Peyer's patch (tissue), 4 donors: ENCODE measurements at regions not wholly inside any gene's neighbourhood (a gene's known extent, or its start where the extent isn't known, plus 50 kb on each side); places are given as distances from the start of the nearest gene placed in this dataset.

Experiments
- POLR2A ChIP-seq, 2 donors: fragments of 450-650 bp; IDR thresholded peaks; one replicate each; pipeline ENCODE4 v1.5.1; 2017; ENCODE audit warnings: antibody characterized with exemption in 2 of 2, mild to moderate bottlenecking in 2 of 2, moderate library complexity in 2 of 2
- TF ChIP-seq, protein P1 (sequence below), 6 experiments: fragments of 450-650 bp in 4 of 6; fragments of 200-600 bp in 2 of 6; sonication (generic) in 1 of 6; IDR thresholded peaks; one replicate each; pipeline ENCODE4 v1.5.1; 2017 to 2019; ENCODE audit warnings: antibody characterized with exemption in 6 of 6, mild to moderate bottlenecking in 3 of 6, moderate library complexity in 1 of 6

DNA sequence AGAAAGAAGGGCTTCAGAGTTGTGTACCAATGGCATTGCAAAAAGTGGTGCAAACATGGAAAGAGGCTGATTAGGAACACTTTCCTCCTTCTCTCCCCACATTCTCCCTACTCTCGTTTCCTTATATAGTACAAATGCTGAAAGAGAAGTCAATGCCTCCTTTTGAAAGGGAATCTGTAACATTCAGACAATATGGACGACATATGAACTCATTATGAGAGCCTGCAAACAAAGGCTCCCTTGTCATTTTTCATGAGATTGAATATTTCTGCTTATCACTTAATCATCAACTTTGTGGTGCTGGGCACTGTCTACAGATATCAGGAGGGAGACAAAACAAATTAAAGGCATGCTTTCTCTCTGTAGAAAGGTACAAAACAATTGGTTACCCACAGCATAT, 437.1 kb upstream of the PHF14 start:
- TF ChIP-seq, protein P1, sequence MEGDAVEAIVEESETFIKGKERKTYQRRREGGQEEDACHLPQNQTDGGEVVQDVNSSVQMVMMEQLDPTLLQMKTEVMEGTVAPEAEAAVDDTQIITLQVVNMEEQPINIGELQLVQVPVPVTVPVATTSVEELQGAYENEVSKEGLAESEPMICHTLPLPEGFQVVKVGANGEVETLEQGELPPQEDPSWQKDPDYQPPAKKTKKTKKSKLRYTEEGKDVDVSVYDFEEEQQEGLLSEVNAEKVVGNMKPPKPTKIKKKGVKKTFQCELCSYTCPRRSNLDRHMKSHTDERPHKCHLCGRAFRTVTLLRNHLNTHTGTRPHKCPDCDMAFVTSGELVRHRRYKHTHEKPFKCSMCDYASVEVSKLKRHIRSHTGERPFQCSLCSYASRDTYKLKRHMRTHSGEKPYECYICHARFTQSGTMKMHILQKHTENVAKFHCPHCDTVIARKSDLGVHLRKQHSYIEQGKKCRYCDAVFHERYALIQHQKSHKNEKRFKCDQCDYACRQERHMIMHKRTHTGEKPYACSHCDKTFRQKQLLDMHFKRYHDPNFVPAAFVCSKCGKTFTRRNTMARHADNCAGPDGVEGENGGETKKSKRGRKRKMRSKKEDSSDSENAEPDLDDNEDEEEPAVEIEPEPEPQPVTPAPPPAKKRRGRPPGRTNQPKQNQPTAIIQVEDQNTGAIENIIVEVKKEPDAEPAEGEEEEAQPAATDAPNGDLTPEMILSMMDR (IDR thresholded peaks at IDR 0.05), result no peak
- TF ChIP-seq POLR2A (IDR thresholded peaks at IDR 0.05), result no peak
